ENCODE measurements at regions not wholly inside any gene's neighbourhood (a gene's known extent, or its start where the extent isn't known, plus 50 kb on each side); places are given as distances from the start of the nearest gene placed in this dataset.

DNA sequence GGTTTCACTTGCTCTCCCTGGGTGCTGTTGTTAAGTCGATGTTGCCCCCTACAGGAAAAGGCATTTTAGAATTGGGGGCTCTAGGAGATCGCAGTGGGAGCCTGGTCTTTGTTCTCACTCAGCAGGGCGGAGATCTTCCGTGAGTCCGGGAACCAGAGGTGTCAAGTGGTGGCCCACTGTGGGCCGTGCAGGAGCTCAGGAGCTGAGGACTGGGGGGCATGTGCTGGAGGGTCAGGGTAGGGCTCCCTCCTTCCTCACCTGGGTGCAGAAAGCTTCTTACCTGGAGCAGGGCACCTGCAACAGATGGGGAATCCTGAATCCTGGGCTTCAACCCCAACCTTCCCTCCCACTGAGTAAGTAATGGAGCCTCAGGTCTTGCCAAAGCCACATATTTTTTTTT, 392.7 kb downstream of the NPHP4 start:
- Histone ChIP-seq H3K4me3 (ENCODE audit: low read depth, low read length) (no peak overlapping the region), H3K27me3 (ENCODE audit: control insufficient read depth, insufficient read depth, low read length) (no peaks in the 10 kb centered on the region), H3K9ac (ENCODE audit: low read depth, low read length) (no peak overlapping the region), H3K9me3 (ENCODE audit: control insufficient read depth, insufficient read depth, low read length) (no peaks in the 10 kb centered on the region), H3K36me3 (ENCODE audit: control insufficient read depth, insufficient read depth, low read length) (no peaks in the 10 kb centered on the region), H3K27ac (ENCODE audit: low read depth, low read length) (no peak overlapping the region), H3K4me1 (ENCODE audit: control insufficient read depth, insufficient read depth, low read length) (no peaks in the 10 kb centered on the region)

- no peak overlapping the region for H3K27ac ChIP-seq (ENCODE audit: low read depth, low read length)
- no peak overlapping the region for H3K4me3 ChIP-seq (ENCODE audit: low read depth, low read length)
- no peaks in the 10 kb centered on the region for H3K4me1 ChIP-seq (ENCODE audit: control insufficient read depth, insufficient read depth, low read length)
- H3K9me3 ChIP-seq (ENCODE audit: control insufficient read depth, insufficient read depth, low read length), result no peaks in the 10 kb centered on the region
- H3K9ac ChIP-seq (ENCODE audit: low read depth, low read length), result no peak overlapping the region
- no peaks in the 10 kb centered on the region for H3K27me3 ChIP-seq (ENCODE audit: control insufficient read depth, insufficient read depth, low read length)
- no peaks in the 10 kb centered on the region for H3K36me3 ChIP-seq (ENCODE audit: control insufficient read depth, insufficient read depth, low read length)
Observed at GRCh38 chr1:5598824-5599395, 393.3 kb downstream of the NPHP4 start.

GRCh38 chr1:5597991-5598823, 394.0 kb downstream of the NPHP4 start:
- Histone ChIP-seq H3K27me3 (ENCODE audit: control insufficient read depth, insufficient read depth, low read length) (no peaks in the 10 kb centered on the region), H3K36me3 (ENCODE audit: control insufficient read depth, insufficient read depth, low read length) (no peaks in the 10 kb centered on the region)

GRCh38 chr1:5597171-5597850, 394.9 kb downstream of the NPHP4 start:
- Histone ChIP-seq H3K36me3 (ENCODE audit: control insufficient read depth, insufficient read depth, low read length) (no peaks in the 10 kb centered on the region), H3K27ac (ENCODE audit: low read depth, low read length) (no peak overlapping the region), H3K4me1 (ENCODE audit: control insufficient read depth, insufficient read depth, low read length) (no peaks in the 10 kb centered on the region), H3K9ac (ENCODE audit: low read depth, low read length) (no peak overlapping the region), H3K27me3 (ENCODE audit: control insufficient read depth, insufficient read depth, low read length) (no peaks in the 10 kb centered on the region), H3K9me3 (ENCODE audit: control insufficient read depth, insufficient read depth, low read length) (no peaks in the 10 kb centered on the region), H3K4me3 (ENCODE audit: low read depth, low read length) (no peak overlapping the region)

More at GRCh38 chr1:5597991-5598823, 394.0 kb downstream of the NPHP4 start:
- Histone ChIP-seq H3K9me3 (ENCODE audit: control insufficient read depth, insufficient read depth, low read length) (no peaks in the 10 kb centered on the region), H3K27ac (ENCODE audit: low read depth, low read length) (no peak overlapping the region), H3K9ac (ENCODE audit: low read depth, low read length) (no peak overlapping the region), H3K4me3 (ENCODE audit: low read depth, low read length) (no peak overlapping the region), H3K4me1 (ENCODE audit: control insufficient read depth, insufficient read depth, low read length) (no peaks in the 10 kb centered on the region)

GRCh38 chr1:5596651-5597050, 395.6 kb downstream of the NPHP4 start:
- H3K4me1 ChIP-seq (ENCODE audit: control insufficient read depth, insufficient read depth, low read length), result no peaks in the 10 kb centered on the region
- no peak overlapping the region for H3K4me3 ChIP-seq (ENCODE audit: low read depth, low read length)
- H3K9me3 ChIP-seq (ENCODE audit: control insufficient read depth, insufficient read depth, low read length), result peaks cover 3% of the 10 kb centered on the region; the same call in 1 of the 2 replicates
- no peaks in the 10 kb centered on the region for H3K36me3 ChIP-seq (ENCODE audit: control insufficient read depth, insufficient read depth, low read length)
- no peak overlapping the region for H3K27ac ChIP-seq (ENCODE audit: low read depth, low read length)
- no peaks in the 10 kb centered on the region for H3K27me3 ChIP-seq (ENCODE audit: control insufficient read depth, insufficient read depth, low read length)
- H3K9ac ChIP-seq (ENCODE audit: low read depth, low read length), result no peak overlapping the region

DNA sequence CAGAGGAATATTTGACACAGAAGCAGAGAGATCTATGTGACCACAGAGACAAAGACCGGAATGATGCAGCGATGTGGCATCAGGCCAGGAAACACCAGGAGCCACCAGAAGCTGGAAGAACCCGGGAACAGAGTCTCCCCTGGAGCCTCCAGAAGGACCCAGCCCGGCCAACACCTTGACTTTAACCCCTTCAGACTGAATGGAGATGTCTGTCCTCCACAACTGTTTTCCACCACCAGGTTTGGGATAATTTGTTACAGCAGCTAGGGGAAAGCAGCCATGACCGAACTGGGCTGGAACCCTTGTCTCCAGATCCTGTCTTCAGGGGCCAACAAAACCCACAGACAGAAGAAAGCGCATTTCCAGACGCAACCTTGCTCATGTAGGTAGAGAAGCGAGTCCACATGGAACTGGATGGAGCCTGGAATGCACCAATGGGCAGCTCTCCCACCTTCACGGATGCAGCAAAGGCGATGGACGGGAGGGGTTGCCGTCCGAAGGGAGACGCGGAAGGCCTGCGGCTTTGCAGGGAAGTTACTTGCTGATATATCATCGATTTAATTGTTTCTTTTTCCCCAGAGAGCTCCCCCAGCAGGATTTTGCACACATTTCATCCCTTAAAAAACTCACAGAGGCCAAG, 396.6 kb downstream of the NPHP4 start:
- H3K27ac ChIP-seq (ENCODE audit: low read depth, low read length), result no peak overlapping the region
- no peaks in the 10 kb centered on the region for H3K36me3 ChIP-seq (ENCODE audit: control insufficient read depth, insufficient read depth, low read length)
- H3K4me3 ChIP-seq (ENCODE audit: low read depth, low read length), result no peak overlapping the region
- H3K27me3 ChIP-seq (ENCODE audit: control insufficient read depth, insufficient read depth, low read length), result no peaks in the 10 kb centered on the region
- no peak overlapping the region for H3K9ac ChIP-seq (ENCODE audit: low read depth, low read length)
- no peaks in the 10 kb centered on the region for H3K4me1 ChIP-seq (ENCODE audit: control insufficient read depth, insufficient read depth, low read length)
- peaks cover 9% of the 10 kb centered on the region for H3K9me3 ChIP-seq (ENCODE audit: control insufficient read depth, insufficient read depth, low read length)

DNA sequence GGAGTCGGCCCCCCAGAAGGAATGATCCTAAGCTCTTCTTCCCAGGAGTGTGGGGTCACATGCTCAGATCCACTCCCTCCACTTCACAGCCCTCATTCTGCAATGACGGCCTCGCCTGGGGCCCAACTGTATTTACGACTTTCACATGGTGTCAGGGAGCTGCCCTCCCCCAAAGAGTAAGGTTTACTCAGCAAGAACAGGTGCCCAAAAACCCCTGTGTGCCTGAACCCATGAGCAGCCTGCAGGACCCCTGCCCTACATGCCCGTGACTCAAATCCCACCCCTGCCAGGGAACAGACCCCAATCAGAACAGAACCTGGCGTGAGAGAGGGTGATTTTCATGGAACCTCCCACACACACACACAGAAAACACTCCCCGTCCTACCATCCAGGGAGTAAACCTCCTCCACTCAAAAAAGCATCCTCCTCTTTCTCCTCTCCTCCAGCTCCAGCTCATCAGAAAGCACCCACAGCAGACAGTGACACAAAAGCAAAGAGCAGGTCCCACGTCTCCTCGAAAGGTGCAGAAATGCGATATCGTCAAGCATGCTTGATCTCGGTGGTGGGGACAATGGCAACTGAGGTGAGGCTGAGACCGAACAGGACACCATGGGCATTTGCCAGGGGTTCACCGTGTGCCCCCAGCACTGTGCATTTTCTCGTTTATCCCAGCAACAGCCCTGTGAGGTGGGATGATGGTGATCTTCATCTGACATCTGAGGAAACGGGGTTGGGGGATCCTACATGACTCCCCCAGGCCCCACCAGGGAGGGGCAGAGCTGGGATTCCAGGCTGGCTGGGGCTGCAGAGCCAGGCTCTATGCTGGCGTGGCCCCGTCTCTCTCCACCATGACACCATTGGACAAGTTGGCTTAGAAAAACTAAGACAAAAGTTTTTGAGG, 397.9 kb downstream of the NPHP4 start:
- no peaks in the 10 kb centered on the region for H3K4me1 ChIP-seq (ENCODE audit: control insufficient read depth, insufficient read depth, low read length)
- H3K9ac ChIP-seq (ENCODE audit: low read depth, low read length), result no peak overlapping the region
- H3K36me3 ChIP-seq (ENCODE audit: control insufficient read depth, insufficient read depth, low read length), result no peaks in the 10 kb centered on the region
- H3K9me3 ChIP-seq (ENCODE audit: control insufficient read depth, insufficient read depth, low read length), result peaks cover 9% of the 10 kb centered on the region
- no peak overlapping the region for H3K27ac ChIP-seq (ENCODE audit: low read depth, low read length)
- no peaks in the 10 kb centered on the region for H3K27me3 ChIP-seq (ENCODE audit: control insufficient read depth, insufficient read depth, low read length)
- no peak overlapping the region for H3K4me3 ChIP-seq (ENCODE audit: low read depth, low read length)

- no peaks in the 10 kb centered on the region for H3K27me3 ChIP-seq (ENCODE audit: control insufficient read depth, insufficient read depth, low read length)
- no peak overlapping the region for H3K4me3 ChIP-seq (ENCODE audit: low read depth, low read length)
- H3K9me3 ChIP-seq (ENCODE audit: control insufficient read depth, insufficient read depth, low read length), result peaks cover 9% of the 10 kb centered on the region
- no peaks in the 10 kb centered on the region for H3K36me3 ChIP-seq (ENCODE audit: control insufficient read depth, insufficient read depth, low read length)
- no peak overlapping the region for H3K9ac ChIP-seq (ENCODE audit: low read depth, low read length)
- 0 out of 2 replicates have a peak, but pooled peaks cover 5% of the 10 kb centered on the region for H3K4me1 ChIP-seq (ENCODE audit: control insufficient read depth, insufficient read depth, low read length)
- H3K27ac ChIP-seq (ENCODE audit: low read depth, low read length), result no peak overlapping the region
Observed at GRCh38 chr1:5590717-5591116, 401.5 kb downstream of the NPHP4 start.

DNA sequence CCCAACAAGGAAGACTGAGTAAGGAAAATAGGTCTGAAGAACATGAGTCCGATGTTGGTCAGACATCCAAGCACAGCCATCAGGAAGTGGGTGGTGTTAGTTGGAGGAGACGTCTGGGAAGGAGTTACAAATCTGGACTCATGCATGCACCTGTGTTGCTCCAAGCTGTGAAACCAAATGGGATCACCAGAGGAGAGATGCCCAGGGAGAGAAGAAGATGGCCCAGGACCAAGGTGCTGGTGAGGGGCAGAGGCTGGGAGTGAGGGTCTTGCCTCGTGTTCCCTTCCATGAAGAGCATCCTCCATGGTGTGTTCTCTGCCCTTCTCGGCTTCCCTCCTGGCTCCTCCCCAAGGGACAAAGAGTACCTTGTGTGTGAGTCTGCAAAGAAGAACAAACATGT, 405.6 kb downstream of the NPHP4 start:
- Histone ChIP-seq H3K27me3 (ENCODE audit: control insufficient read depth, insufficient read depth, low read length) (no peaks in the 10 kb centered on the region), H3K4me3 (ENCODE audit: low read depth, low read length) (no peak overlapping the region), H3K9me3 (ENCODE audit: control insufficient read depth, insufficient read depth, low read length) (peaks cover 6% of the 10 kb centered on the region), H3K4me1 (ENCODE audit: control insufficient read depth, insufficient read depth, low read length) (0 out of 2 replicates have a peak, but pooled peaks cover 6% of the 10 kb centered on the region), H3K9ac (ENCODE audit: low read depth, low read length) (no peak overlapping the region), H3K36me3 (ENCODE audit: control insufficient read depth, insufficient read depth, low read length) (no peaks in the 10 kb centered on the region), H3K27ac (ENCODE audit: low read depth, low read length) (no peak overlapping the region)

DNA sequence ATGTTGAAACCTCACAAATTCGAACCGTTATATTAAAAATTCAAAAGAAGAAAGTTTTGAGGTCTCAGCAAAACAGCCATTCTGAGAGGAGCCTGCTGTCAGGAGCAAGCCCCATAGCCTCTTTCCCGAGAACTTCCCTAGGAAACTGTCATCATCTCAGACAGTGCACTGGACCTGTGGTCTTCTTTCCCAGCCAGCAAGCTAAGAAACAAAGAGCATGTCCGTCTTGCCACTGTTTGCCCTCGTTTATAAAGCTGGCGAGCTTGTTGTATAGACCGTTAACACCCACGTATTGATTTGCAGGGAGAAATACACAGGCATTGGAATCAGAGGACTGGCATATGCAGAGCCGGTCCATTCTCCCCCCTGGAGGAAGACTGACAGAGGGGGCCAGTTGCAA, 407.0 kb downstream of the NPHP4 start:
- H3K36me3 ChIP-seq (ENCODE audit: control insufficient read depth, insufficient read depth, low read length), result no peaks in the 10 kb centered on the region
- no peak overlapping the region for H3K27ac ChIP-seq (ENCODE audit: low read depth, low read length)
- 0 out of 2 replicates have a peak, but pooled peaks cover 6% of the 10 kb centered on the region for H3K4me1 ChIP-seq (ENCODE audit: control insufficient read depth, insufficient read depth, low read length)
- H3K9ac ChIP-seq (ENCODE audit: low read depth, low read length), result no peak overlapping the region
- H3K9me3 ChIP-seq (ENCODE audit: control insufficient read depth, insufficient read depth, low read length), result no peaks in the 10 kb centered on the region
- H3K4me3 ChIP-seq (ENCODE audit: low read depth, low read length), result no peak overlapping the region
- H3K27me3 ChIP-seq (ENCODE audit: control insufficient read depth, insufficient read depth, low read length), result no peaks in the 10 kb centered on the region

Data from HUES48 (cell line).